Iris pigment epithelial cell (primary cell): ENCODE measurements at regions not wholly inside any gene's neighbourhood (a gene's known extent, or its start where the extent isn't known, plus 50 kb on each side); places are given as distances from the start of the nearest gene placed in this dataset.

Source experiments
- DNase-seq: peaks from one replicate; pipeline ENCODE4 v3.0.0-alpha.2; 2011; ENCODE audit warnings: low read depth

GRCh38 chr6:43968110-43968965, 158.9 kb downstream of the MRPL14 start:
- DNase-seq = no peak

- no peak for DNase-seq
Observed at GRCh38 chr6:43967719-43968091, 159.5 kb downstream of the MRPL14 start.

- DNase-seq = no peak
Observed at GRCh38 chr6:43966853-43967718, 160.2 kb downstream of the MRPL14 start.

- no peak for DNase-seq
Observed at GRCh38 chr6:43966374-43966658, 160.9 kb downstream of the MRPL14 start.

- no peak for DNase-seq
Observed at GRCh38 chr6:43965628-43966373, 161.5 kb downstream of the MRPL14 start.

- DNase-seq = no peak
Observed at GRCh38 chr6:43964659-43965570, 162.3 kb downstream of the MRPL14 start.

GRCh38 chr6:43963877-43964658, 163.2 kb downstream of the MRPL14 start:
- no peak for DNase-seq

GRCh38 chr6:43963203-43963602, 164.0 kb downstream of the MRPL14 start:
- DNase-seq = no peak

GRCh38 chr6:43962458-43962857, 164.8 kb downstream of the MRPL14 start:
- peak; percentile 64 for DNase-seq

GRCh38 chr6:43957273-43957672, 170.0 kb downstream of the MRPL14 start:
- DNase-seq = no peak

GRCh38 chr6:43956478-43956877, 170.8 kb downstream of the MRPL14 start:
- DNase-seq = no peak

- DNase-seq = no peak
Observed at GRCh38 chr6:43954311-43955131, 172.7 kb downstream of the MRPL14 start.

GRCh38 chr6:43953794-43954310, 173.4 kb downstream of the MRPL14 start:
- DNase-seq = peak; percentile 30

- no peak for DNase-seq
Observed at GRCh38 chr6:43953256-43953655, 174.0 kb downstream of the MRPL14 start.

GRCh38 chr6:43952746-43953145, 174.5 kb downstream of the MRPL14 start:
- peak; percentile 27 for DNase-seq

- DNase-seq = no peak
Observed at GRCh38 chr6:43951756-43952675, 175.2 kb downstream of the MRPL14 start.

GRCh38 chr6:43951063-43951755, 176.0 kb downstream of the MRPL14 start:
- peak; percentile 38 for DNase-seq

- no peak for DNase-seq
Observed at GRCh38 chr6:43950731-43951062, 176.6 kb downstream of the MRPL14 start.
